HG03442 (cell line): ENCODE measurements at regions not wholly inside any gene's neighbourhood (a gene's known extent, or its start where the extent isn't known, plus 50 kb on each side); places are given as distances from the start of the nearest gene placed in this dataset.

Source experiments
- ATAC-seq: cut with Tn5 transposase; IDR thresholded peaks from one replicate; pipeline ENCODE4 v1.9.1; 2021; ENCODE audit warnings: mild to moderate bottlenecking, moderate library complexity; ENCODE audit not compliant: unreplicated experiment

GRCh38 chr16:63612462-63613227 lies 1509.2 kb downstream of the CDH11 start:
- no peak for ATAC-seq

- no peak for ATAC-seq
These were observed 1515.1 kb downstream of the CDH11 start for GRCh38 chr16:63606778-63607177.

GRCh38 chr16:63602206-63602927 lies 1519.5 kb downstream of the CDH11 start:
- ATAC-seq = no peak

GRCh38 chr16:63596716-63597115 lies 1525.1 kb downstream of the CDH11 start:
- no peak for ATAC-seq

GRCh38 chr16:63592852-63593251 lies 1529.0 kb downstream of the CDH11 start:
- no peak for ATAC-seq

GRCh38 chr16:63581570-63581969 lies 1540.3 kb downstream of the CDH11 start:
- ATAC-seq = no peak

- ATAC-seq = no peak
These were observed 1542.6 kb upstream of the CDH8 start for GRCh38 chr16:63578791-63579190.

- ATAC-seq = no peak
These were observed 1541.7 kb upstream of the CDH8 start for GRCh38 chr16:63577891-63578290.

- no peak for ATAC-seq
These were observed 1538.8 kb upstream of the CDH8 start for GRCh38 chr16:63575041-63575440.

GRCh38 chr16:63568164-63568563 lies 1531.9 kb upstream of the CDH8 start:
- no peak for ATAC-seq

- ATAC-seq = no peak
These were observed 1527.7 kb upstream of the CDH8 start for GRCh38 chr16:63563819-63564505.

- no peak for ATAC-seq
These were observed 1517.7 kb upstream of the CDH8 start for GRCh38 chr16:63553980-63554379.

GRCh38 chr16:63539276-63539675 lies 1503.0 kb upstream of the CDH8 start:
- ATAC-seq = no peak

- no peak for ATAC-seq
These were observed 1494.7 kb upstream of the CDH8 start for GRCh38 chr16:63530974-63531373.

- ATAC-seq = no peak
These were observed 1494.0 kb upstream of the CDH8 start for GRCh38 chr16:63530208-63530607.

- no peak for ATAC-seq
These were observed 1491.2 kb upstream of the CDH8 start for GRCh38 chr16:63527404-63527803.

- no peak for ATAC-seq
These were observed 1480.2 kb upstream of the CDH8 start for GRCh38 chr16:63516394-63516793.

- no peak for ATAC-seq
These were observed 1476.7 kb upstream of the CDH8 start for GRCh38 chr16:63512910-63513309.

GRCh38 chr16:63497408-63497807 lies 1461.2 kb upstream of the CDH8 start:
- no peak for ATAC-seq

GRCh38 chr16:63496282-63496681 lies 1460.0 kb upstream of the CDH8 start:
- ATAC-seq = no peak

GRCh38 chr16:63488955-63489354 lies 1452.7 kb upstream of the CDH8 start:
- no peak for ATAC-seq

GRCh38 chr16:63481060-63481459 lies 1444.8 kb upstream of the CDH8 start:
- ATAC-seq = no peak
